HepG2 (cell line): ENCODE measurements at regions not wholly inside any gene's neighbourhood (a gene's known extent, or its start where the extent isn't known, plus 50 kb on each side); places are given as distances from the start of the nearest gene placed in this dataset.

Experiments used
- ATAC-seq: fragments of 200-7000 bp; cut with Tn5 transposase; 3 replicates; pipeline ENCODE4 v1.9.1; 2020; ENCODE audit warnings: mild to moderate bottlenecking, moderate library complexity
- BruUV-seq: library from RNA; stranded (reverse); fragments of 400-500 nt; replicated peaks from 2 replicates; lab custom pipeline; 2021; lab: Mats Ljungman, UMichigan
- CTCF ChIA-PET: fragments of 300-600 bp; formaldehyde crosslinking; extraction: SDS; loops from one replicate; lab custom pipeline; 2021; ENCODE audit warnings: low total read pairs, inconsistent platforms, low intra/inter-chr PET ratio; lab: Yijun Ruan, JAX
- POLR2A ChIA-PET: fragments of 350-600 bp; sonication (Branson Sonifier 250); formaldehyde crosslinking; loops from one replicate; lab custom pipeline; 2020; ENCODE audit warnings: antibody characterized with exemption, inconsistent platforms; lab: Yijun Ruan, JAX
- DNase-seq: peaks from one replicate; pipeline ENCODE4 v3.0.0-alpha.2; 2015; ENCODE audit warnings: low spot score
- FAIRE-seq: peaks from 3 replicates; lab custom pipeline; 2011; peaks lifted over from hg19 to GRCh38; lab: Jason Lieb, UNC
- H2AFZ ChIP-seq: one replicate; pipeline ENCODE4 v1.6.1; 2011; ENCODE audit warnings: low read length, inconsistent platforms
- H3K27ac ChIP-seq: fragments of 300-600 bp; 3 replicates; pipeline ENCODE4 v1.8.0; 2011; ENCODE audit warnings: mixed run types, mild to moderate bottlenecking, mixed read lengths, low read length, inconsistent platforms; ENCODE audit not compliant: insufficient read depth; ENCODE audit errors: extremely low read length
- H3K27me3 ChIP-seq, 2 experiments: fragments of 200-600 bp in 1 of 2; 2 replicates in 1 of 2; 3 replicates in 1 of 2; pipeline versions ENCODE4 v1.6.0 to v1.8.0; 2011; ENCODE audit warnings: low read length in 2 of 2, mild to moderate bottlenecking in 2 of 2, moderate library complexity in 2 of 2, inconsistent platforms in 1 of 2; ENCODE audit not compliant: insufficient read depth in 2 of 2, control insufficient read depth in 1 of 2
- H3K36me3 ChIP-seq, 2 experiments: fragments of 200-600 bp in 1 of 2; replicated peaks in 1 of 2; 2 replicates in 1 of 2; 3 replicates in 1 of 2; pipeline versions ENCODE4 v1.5.1 to v1.8.0; 2011; ENCODE audit warnings: low read length in 2 of 2, inconsistent platforms in 1 of 2; ENCODE audit not compliant: insufficient read depth in 2 of 2, control insufficient read depth in 1 of 2
- H3K4me1 ChIP-seq: 2 replicates; pipeline ENCODE4 v1.5.1; 2012; ENCODE audit warnings: low read length, inconsistent platforms; ENCODE audit not compliant: insufficient read depth
- H3K4me2 ChIP-seq: 2 replicates; pipeline ENCODE4 v1.6.0; 2011; ENCODE audit warnings: low read depth, low read length, inconsistent platforms
- H3K4me3 ChIP-seq, 3 experiments: fragments of 200-600 bp in 1 of 3; sonication (generic), shearing (Covaris generic) in 1 of 3; replicated peaks in 1 of 3; 2 replicates each; pipeline ENCODE4 v1.5.1; 2011 to 2016; ENCODE audit warnings: low read length in 3 of 3, inconsistent platforms in 2 of 3, low read depth in 2 of 3, mild to moderate bottlenecking in 2 of 3, control low read depth in 1 of 3, mixed read lengths in 1 of 3; ENCODE audit not compliant: insufficient read depth in 1 of 3
- H3K79me2 ChIP-seq: one replicate; pipeline ENCODE4 v1.6.1; 2011; ENCODE audit warnings: low read length, inconsistent platforms; ENCODE audit not compliant: insufficient read depth
- H3K9ac ChIP-seq: 2 replicates; pipeline ENCODE4 v1.6.0; 2011; ENCODE audit warnings: mild to moderate bottlenecking, low read depth, low read length, inconsistent platforms; ENCODE audit not compliant: insufficient read depth
- H3K9me3 ChIP-seq: 2 replicates; pipeline ENCODE4 v1.5.1; 2012; ENCODE audit warnings: mild to moderate bottlenecking, low read length
- H4K20me1 ChIP-seq: 2 replicates; pipeline ENCODE4 v1.6.0; 2011; ENCODE audit warnings: inconsistent platforms, mild to moderate bottlenecking, low read length, moderate library complexity; ENCODE audit not compliant: insufficient read depth
- EZH2 ChIP-seq: conservative IDR thresholded peaks from 2 replicates; pipeline ENCODE4 v1.6.1; 2012; ENCODE audit warnings: mild to moderate bottlenecking, low read depth, low read length, moderate library complexity
- KDM1A ChIP-seq: IDR thresholded peaks from 2 replicates; pipeline ENCODE4 v1.6.1; 2016; ENCODE audit warnings: missing compliant biosample characterization
- MAFK ChIP-seq, 2 experiments: IDR thresholded peaks in 1 of 2; conservative IDR thresholded peaks in 1 of 2; 2 replicates each; pipeline ENCODE4 v1.6.1; 2011; ENCODE audit warnings: improper control_type of control experiment in 2 of 2, low read length in 2 of 2
- PHB2 ChIP-seq: fragments of 450-650 bp; IDR thresholded peaks from 2 replicates; pipeline ENCODE4 v1.6.1; 2018; ENCODE audit not compliant: partially characterized antibody
- SIX1 ChIP-seq: sonication (generic); formaldehyde crosslinking; IDR thresholded peaks from 2 replicates; pipeline ENCODE4 v1.4.0; 2020; ENCODE audit warnings: missing genetic modification reagents, borderline replicate concordance
- TRIM22 ChIP-seq: fragments of 450-650 bp; IDR thresholded peaks from 2 replicates; pipeline ENCODE4 v1.6.1; 2017
- ZGPAT ChIP-seq: IDR thresholded peaks from 2 replicates; pipeline ENCODE4 v1.6.1; 2016; ENCODE audit warnings: mild to moderate bottlenecking
- ZNF263 ChIP-seq: sonication (generic); formaldehyde crosslinking; IDR thresholded peaks from 2 replicates; pipeline ENCODE4 v1.4.0; 2020; ENCODE audit warnings: missing genetic modification reagents
- ZNF790 ChIP-seq: sonication (generic); formaldehyde crosslinking; IDR thresholded peaks from 2 replicates; pipeline ENCODE4 v1.8.0; 2022; ENCODE audit warnings: missing genetic modification reagents, mild to moderate bottlenecking, borderline replicate concordance
- WGBS: methylation state at CpG from one replicate; pipeline ENCODE4 v1.1.6; 2017; ENCODE audit warnings: low lambda C conversion rate; 5-methylcytosine and 5-hydroxymethylcytosine counted together
- in situ Hi-C: cut with HindIII; loops from 2 replicates; pipeline ENCODE4 v1.10.0; 2017; ENCODE audit warnings: low pct_unique_long_range_greater_than_20kb; ENCODE audit not compliant: extremely low pct_ligation_motif_present
- intact Hi-C: fragments of 100-400 bp; cut with micrococcal nuclease; formaldehyde crosslinking; loops from one replicate; pipeline ENCODE4 v1.10.0; 2022; ENCODE audit not compliant: unreplicated experiment
- TF ChIP-seq, protein P1 (sequence below): sonication (generic); formaldehyde crosslinking; IDR thresholded peaks from 2 replicates; pipeline ENCODE4 v1.4.0; 2020; ENCODE audit warnings: mild to moderate bottlenecking, missing genetic modification reagents
- TF ChIP-seq, protein P2 (sequence below): sonication (generic); formaldehyde crosslinking; IDR thresholded peaks from 2 replicates; pipeline ENCODE4 v1.4.0; 2020; ENCODE audit warnings: missing genetic modification reagents, borderline replicate concordance

- H3K27me3 ChIP-seq = no peaks in the 10 kb centered on the region
- H3K36me3 ChIP-seq = no peaks in the 10 kb centered on the region
- DNase-seq (no peak), FAIRE-seq (no peak), ATAC-seq (no peak)
- BruUV-seq = no TSS peak
- no peaks in the 10 kb centered on the region for H4K20me1 ChIP-seq
- H2AFZ ChIP-seq = no peak overlapping the region
- H3K27ac ChIP-seq = no peak overlapping the region
- no peaks in the 10 kb centered on the region for H3K9me3 ChIP-seq
- no peak overlapping the region for H3K4me2 ChIP-seq
- H3K9ac ChIP-seq = no peak overlapping the region
- ChIA-PET CTCF (no interaction called here), POLR2A (no interaction called here)
- 27% methylated on average over 4 of the region's 4 CpGs for WGBS
- intact Hi-C loops = no loop called here
- H3K79me2 ChIP-seq = no peaks in the 10 kb centered on the region
- no peak overlapping the region for H3K4me3 ChIP-seq
- no peaks in the 10 kb centered on the region for H3K4me1 ChIP-seq
- in situ Hi-C loops = no loop called here
- no peak for TF ChIP-seq SIX1
- TF ChIP-seq PHB2 = no peak
- no peak for TF ChIP-seq ZNF263 (CRISPR knock-in tag)
- no peak for TF ChIP-seq ZGPAT (CRISPR knock-in tag)
- no peak for TF ChIP-seq EZH2
- no peak for TF ChIP-seq TRIM22
- TF ChIP-seq, protein P1, sequence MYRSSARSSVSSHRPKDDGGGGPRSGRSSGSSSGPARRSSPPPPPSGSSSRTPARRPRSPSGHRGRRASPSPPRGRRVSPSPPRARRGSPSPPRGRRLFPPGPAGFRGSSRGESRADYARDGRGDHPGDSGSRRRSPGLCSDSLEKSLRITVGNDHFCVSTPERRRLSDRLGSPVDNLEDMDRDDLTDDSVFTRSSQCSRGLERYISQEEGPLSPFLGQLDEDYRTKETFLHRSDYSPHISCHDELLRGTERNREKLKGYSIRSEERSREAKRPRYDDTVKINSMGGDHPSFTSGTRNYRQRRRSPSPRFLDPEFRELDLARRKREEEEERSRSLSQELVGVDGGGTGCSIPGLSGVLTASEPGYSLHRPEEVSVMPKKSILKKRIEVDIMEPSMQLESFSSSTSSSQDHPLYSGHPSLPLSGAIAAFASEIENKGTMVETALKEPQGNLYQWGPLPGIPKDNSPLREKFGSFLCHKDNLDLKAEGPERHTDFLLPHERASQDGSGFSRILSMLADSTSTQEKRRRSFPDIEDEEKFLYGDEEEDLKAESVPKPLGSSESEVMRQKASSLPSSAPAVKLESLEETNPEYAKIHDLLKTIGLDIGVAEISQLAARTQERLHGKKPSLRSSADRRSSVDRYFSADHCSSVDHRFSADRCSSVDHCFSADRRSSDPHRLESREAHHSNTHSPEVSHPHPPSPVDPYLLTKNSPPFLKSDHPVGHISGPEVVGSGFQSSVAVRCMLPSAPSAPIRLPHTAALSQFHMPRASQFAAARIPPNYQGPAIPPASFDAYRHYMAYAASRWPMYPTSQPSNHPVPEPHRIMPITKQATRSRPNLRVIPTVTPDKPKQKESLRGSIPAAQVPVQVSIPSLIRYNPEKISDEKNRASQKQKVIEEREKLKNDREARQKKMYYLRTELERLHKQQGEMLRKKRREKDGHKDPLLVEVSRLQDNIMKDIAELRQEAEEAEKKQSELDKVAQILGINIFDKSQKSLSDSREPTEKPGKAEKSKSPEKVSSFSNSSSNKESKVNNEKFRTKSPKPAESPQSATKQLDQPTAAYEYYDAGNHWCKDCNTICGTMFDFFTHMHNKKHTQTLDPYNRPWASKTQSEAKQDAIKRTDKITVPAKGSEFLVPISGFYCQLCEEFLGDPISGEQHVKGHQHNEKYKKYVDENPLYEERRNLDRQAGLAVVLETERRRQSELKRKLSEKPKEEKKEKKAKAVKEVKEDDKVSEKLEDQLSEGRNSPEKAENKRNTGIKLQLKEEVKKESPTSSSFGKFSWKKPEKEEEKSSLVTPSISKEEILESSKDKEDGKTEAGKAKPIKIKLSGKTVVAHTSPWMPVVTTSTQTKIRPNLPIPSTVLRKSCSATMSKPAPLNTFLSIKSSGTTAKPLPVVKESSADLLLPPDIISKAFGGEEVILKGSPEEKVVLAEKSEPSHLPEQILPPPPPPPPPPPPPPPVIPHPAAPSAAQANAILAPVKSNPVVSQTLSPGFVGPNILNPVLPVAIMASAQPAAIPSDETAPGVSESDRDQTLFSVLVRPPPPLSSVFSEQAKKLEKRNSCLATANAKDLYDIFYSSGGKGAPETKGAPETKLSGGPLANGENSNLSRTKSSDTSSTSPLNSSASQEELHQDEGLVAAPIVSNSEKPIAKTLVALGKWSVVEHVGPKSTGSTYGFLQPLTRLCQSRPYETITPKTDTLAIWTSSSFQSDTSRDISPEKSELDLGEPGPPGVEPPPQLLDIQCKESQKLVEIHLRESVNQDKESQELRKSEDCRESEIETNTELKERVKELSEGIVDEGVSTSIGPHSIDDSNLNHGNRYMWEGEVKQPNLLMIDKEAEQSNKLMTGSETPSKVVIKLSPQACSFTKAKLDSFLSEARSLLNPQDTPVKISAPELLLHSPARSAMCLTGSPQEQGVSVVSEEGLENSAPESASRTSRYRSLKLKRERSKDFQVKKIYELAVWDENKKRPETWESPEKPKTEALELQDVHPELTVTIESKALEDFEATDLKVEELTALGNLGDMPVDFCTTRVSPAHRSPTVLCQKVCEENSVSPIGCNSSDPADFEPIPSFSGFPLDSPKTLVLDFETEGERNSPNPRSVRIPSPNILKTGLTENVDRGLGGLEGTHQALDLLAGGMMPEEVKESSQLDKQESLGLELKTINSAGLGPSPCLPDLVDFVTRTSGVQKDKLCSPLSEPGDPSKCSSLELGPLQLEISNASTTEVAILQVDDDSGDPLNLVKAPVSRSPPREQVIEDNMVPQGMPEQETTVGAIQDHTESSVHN (CRISPR knock-in tag) = no peak
- no peak for TF ChIP-seq KDM1A (CRISPR knock-in tag)
- no peak for TF ChIP-seq MAFK (conservative IDR thresholded peaks at IDR 0.05 in 1 of 2, IDR thresholded peaks at IDR 0.05 in 1 of 2; ENCODE audit: low read length in 2 of 2)
- TF ChIP-seq ZNF790 (CRISPR knock-in tag) = no peak
- TF ChIP-seq, protein P2, sequence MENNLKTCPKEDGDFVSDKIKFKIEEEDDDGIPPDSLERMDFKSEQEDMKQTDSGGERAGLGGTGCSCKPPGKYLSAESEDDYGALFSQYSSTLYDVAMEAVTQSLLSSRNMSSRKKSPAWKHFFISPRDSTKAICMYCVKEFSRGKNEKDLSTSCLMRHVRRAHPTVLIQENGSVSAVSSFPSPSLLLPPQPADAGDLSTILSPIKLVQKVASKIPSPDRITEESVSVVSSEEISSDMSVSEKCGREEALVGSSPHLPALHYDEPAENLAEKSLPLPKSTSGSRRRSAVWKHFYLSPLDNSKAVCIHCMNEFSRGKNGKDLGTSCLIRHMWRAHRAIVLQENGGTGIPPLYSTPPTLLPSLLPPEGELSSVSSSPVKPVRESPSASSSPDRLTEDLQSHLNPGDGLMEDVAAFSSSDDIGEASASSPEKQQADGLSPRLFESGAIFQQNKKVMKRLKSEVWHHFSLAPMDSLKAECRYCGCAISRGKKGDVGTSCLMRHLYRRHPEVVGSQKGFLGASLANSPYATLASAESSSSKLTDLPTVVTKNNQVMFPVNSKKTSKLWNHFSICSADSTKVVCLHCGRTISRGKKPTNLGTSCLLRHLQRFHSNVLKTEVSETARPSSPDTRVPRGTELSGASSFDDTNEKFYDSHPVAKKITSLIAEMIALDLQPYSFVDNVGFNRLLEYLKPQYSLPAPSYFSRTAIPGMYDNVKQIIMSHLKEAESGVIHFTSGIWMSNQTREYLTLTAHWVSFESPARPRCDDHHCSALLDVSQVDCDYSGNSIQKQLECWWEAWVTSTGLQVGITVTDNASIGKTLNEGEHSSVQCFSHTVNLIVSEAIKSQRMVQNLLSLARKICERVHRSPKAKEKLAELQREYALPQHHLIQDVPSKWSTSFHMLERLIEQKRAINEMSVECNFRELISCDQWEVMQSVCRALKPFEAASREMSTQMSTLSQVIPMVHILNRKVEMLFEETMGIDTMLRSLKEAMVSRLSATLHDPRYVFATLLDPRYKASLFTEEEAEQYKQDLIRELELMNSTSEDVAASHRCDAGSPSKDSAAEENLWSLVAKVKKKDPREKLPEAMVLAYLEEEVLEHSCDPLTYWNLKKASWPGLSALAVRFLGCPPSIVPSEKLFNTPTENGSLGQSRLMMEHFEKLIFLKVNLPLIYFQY (CRISPR knock-in tag) = no peak
These were observed 840.4 kb downstream of the USP25 start for GRCh38 chr21:16570171-16570570.
